GM21737 (cell line): ENCODE measurements at regions not wholly inside any gene's neighbourhood (a gene's known extent, or its start where the extent isn't known, plus 50 kb on each side); places are given as distances from the start of the nearest gene placed in this dataset.

Experiments
- ATAC-seq: cut with Tn5 transposase; IDR thresholded peaks from one replicate; pipeline ENCODE4 v1.9.1; 2021; ENCODE audit warnings: mild to moderate bottlenecking, moderate library complexity; ENCODE audit not compliant: unreplicated experiment

- no peak for ATAC-seq
Observed at GRCh38 chr6:23195487-23195886, 626.1 kb downstream of the HDGFL1 start.

GRCh38 chr6:23199541-23199940 lies 630.2 kb downstream of the HDGFL1 start:
- no peak for ATAC-seq

GRCh38 chr6:23200946-23201345 lies 631.6 kb downstream of the HDGFL1 start:
- no peak for ATAC-seq

GRCh38 chr6:23202207-23202606 lies 632.8 kb downstream of the HDGFL1 start:
- no peak for ATAC-seq

GRCh38 chr6:23212398-23212797 lies 643.0 kb downstream of the HDGFL1 start:
- no peak for ATAC-seq

- no peak for ATAC-seq
Observed at GRCh38 chr6:23213193-23213592, 643.8 kb downstream of the HDGFL1 start.

GRCh38 chr6:23213651-23214050 lies 644.3 kb downstream of the HDGFL1 start:
- ATAC-seq: no peak

GRCh38 chr6:23218751-23219150 lies 649.4 kb downstream of the HDGFL1 start:
- ATAC-seq: no peak

- ATAC-seq: no peak
Observed at GRCh38 chr6:23222724-23223123, 653.4 kb downstream of the HDGFL1 start.

GRCh38 chr6:23224540-23224939 lies 655.2 kb downstream of the HDGFL1 start:
- ATAC-seq: no peak

- no peak for ATAC-seq
Observed at GRCh38 chr6:23228439-23229024, 659.2 kb downstream of the HDGFL1 start.

GRCh38 chr6:23243854-23244253 lies 674.5 kb downstream of the HDGFL1 start:
- ATAC-seq: no peak

GRCh38 chr6:23244300-23244699 lies 674.9 kb downstream of the HDGFL1 start:
- ATAC-seq: no peak

GRCh38 chr6:23245572-23245971 lies 676.2 kb downstream of the HDGFL1 start:
- no peak for ATAC-seq

GRCh38 chr6:23246896-23247295 lies 677.5 kb downstream of the HDGFL1 start:
- ATAC-seq: no peak

- no peak for ATAC-seq
Observed at GRCh38 chr6:23250556-23250955, 681.2 kb downstream of the HDGFL1 start.

GRCh38 chr6:23262864-23263263 lies 693.5 kb downstream of the HDGFL1 start:
- no peak for ATAC-seq

- ATAC-seq: no peak
Observed at GRCh38 chr6:23265270-23265669, 695.9 kb downstream of the HDGFL1 start.

GRCh38 chr6:23266536-23266935 lies 697.2 kb downstream of the HDGFL1 start:
- no peak for ATAC-seq

GRCh38 chr6:23267651-23268050 lies 698.3 kb downstream of the HDGFL1 start:
- no peak for ATAC-seq

- ATAC-seq: no peak
Observed at GRCh38 chr6:23268348-23268747, 699.0 kb downstream of the HDGFL1 start.

GRCh38 chr6:23269436-23269835 lies 700.1 kb downstream of the HDGFL1 start:
- no peak for ATAC-seq

- no peak for ATAC-seq
Observed at GRCh38 chr6:23272536-23272935, 703.2 kb downstream of the HDGFL1 start.
